GM19324 (cell line): ENCODE measurements at regions not wholly inside any gene's neighbourhood (a gene's known extent, or its start where the extent isn't known, plus 50 kb on each side); places are given as distances from the start of the nearest gene placed in this dataset.
"Not testable (repeated sequence)": the region's sequence is repeated elsewhere in the genome, so short reads cannot be mapped to it uniquely, and the experiment has no call there.

Experiments
- ATAC-seq: cut with Tn5 transposase; IDR thresholded peaks from one replicate; pipeline ENCODE4 v1.9.1; 2021; ENCODE audit warnings: mild to moderate bottlenecking, moderate library complexity; ENCODE audit not compliant: unreplicated experiment, low FRiP score

DNA sequence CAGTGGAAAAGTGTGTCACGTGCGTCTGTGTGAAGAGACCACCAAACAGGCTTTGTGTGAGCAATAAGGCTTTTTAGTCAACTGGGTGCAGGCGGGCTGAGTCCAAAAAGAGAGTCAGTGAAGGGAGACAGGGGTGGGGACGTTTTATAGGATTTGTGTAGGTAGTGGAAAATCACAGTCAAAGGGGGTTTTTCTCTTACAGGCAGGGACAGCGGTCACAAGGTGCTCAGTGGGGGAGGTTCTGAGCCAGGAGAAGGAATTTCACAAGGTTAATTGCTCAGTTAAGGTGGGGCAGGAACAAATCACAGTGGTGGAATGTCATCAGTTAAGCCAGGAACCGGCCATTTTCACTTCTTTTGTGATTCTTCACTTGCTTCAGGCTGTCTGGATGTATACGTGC is 141.1 kb upstream of the KCNK1 start:
- not testable (repeated sequence) for ATAC-seq

DNA sequence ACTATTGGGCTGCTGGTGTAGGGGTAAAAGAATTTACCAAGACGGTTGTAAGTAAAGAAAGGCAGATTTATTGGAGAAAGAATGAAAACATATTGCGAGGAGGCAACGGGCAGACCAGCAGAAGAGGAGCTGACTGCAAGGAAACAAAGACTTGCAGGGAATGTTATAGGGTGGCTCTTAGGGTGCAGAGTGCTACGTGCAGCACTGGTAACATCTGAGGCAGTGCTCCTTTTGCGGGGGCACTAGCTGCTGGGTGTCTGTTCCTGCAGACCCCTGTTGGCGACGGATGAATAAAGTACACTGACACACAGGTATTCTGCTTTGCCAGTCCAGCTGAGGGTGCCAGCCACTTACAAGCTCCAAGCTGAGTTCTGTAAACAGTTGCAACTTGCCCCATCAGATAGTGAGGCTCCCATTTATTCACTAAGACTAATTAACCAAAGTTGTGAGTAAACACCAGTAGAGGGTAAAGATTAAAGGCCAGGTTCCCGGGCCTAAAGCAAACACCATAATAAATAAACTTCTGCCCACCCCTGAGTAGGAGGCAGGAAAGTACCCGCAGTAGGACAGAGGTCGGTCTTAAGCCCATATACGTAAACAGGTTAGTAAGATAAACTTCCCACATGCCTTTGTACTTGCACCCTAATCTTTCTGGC is 140.2 kb upstream of the KCNK1 start:
- no peak for ATAC-seq

DNA sequence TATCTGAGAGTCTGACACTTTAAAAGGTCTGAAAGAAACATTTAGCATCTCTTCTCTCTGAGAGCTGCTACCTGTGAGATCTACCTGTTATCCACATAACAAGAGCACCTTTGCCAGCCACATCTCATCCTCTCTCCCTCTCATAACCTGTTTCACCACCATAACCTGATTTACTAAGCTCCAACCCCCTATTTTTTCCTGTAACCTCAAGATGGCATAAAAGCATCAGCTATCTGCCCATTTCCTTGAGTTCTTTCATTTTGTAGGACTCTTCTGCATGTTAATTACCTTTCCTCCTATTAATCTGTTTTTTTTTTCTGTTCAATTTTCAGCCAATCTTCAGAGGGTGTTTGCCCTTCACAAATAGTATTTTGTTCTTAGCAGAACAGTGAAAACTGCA is 136.5 kb upstream of the KCNK1 start:
- no peak for ATAC-seq

DNA sequence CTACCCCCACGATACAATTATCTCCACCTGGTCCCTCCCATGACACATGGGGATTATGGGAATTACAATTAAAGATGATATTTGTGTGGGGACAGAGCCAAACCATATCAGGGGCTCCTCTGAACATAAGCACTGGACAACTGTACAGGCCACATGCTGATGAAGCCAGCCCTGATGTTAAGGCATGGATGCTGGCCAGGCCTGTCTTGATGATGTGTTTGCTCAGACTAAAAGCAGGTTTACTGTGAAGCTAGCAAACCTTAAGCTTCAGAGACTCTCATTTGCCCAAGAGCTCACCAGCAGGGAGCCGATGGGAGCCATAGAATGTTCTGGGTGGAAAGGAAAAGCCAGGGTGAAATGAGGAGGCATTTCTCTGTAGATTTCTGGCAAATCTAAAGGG is 135.3 kb upstream of the KCNK1 start:
- no peak for ATAC-seq

- no peak for ATAC-seq
These were observed 134.6 kb upstream of the KCNK1 start for GRCh38 chr1:233479110-233479890.

DNA sequence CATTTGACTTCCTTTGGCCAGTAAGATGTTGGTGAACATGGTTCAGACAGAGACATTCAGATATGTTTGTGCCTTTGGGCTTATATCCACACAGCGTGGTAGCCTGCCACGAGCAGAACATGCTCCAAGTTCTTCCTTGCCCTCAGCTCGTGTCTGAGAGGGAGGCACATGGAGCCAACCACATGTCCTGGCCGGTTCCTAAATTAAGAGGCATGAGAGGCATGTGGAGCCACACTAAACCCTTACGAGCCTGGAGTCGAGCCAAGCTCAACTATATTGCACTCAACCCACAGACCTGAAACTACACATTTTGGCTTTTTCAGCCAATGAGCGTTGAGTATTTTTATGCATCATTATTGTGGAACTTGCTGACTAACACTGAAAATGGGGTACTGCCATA is 133.7 kb upstream of the KCNK1 start:
- ATAC-seq, result no peak

GRCh38 chr1:233482388-233482787 is 131.5 kb upstream of the KCNK1 start:
- no peak for ATAC-seq

DNA sequence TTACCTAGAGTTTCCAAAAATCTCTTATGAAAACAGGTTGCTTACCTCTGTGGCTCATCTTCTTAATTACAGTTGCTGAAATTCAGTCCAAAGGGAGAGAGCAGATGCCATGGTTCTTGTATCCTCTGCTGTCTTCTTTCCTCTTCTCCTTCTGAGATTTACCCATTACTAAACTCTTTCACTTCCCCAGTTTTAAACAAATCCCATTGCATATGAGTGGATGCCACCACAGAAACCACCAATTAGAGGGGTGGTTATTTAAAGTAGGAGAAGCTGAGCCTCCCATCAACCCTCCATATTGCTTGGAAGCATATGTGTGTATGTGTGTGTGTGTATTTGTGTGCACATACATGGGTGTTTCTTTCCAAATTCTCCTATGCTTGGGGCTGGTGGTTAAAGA is 128.5 kb upstream of the KCNK1 start:
- no peak for ATAC-seq

GRCh38 chr1:233485809-233486398 is 128.0 kb upstream of the KCNK1 start:
- no peak for ATAC-seq

- ATAC-seq, result no peak
These were observed 126.5 kb upstream of the KCNK1 start for GRCh38 chr1:233487408-233487807.

DNA sequence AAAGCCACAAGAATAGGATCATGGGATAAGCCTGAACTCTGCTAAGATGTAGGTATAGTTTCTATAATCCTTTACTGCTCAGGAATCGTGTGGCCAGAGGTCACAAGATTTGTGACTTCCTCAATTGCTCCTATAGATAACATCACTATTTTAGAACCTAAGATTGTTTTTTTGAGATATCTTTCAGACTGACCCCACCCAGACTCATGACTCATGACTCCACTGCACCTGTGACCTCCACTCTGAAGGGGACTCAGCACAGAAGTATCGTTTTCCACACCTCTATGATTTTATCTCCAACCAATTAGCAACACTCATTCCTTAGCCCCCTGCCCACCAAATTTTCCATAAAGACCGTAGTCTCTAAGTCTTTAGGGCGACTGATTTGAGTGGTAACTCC is 124.5 kb upstream of the KCNK1 start:
- no peak for ATAC-seq

- ATAC-seq, result no peak
These were observed 123.4 kb upstream of the KCNK1 start for GRCh38 chr1:233490488-233490887.

GRCh38 chr1:233491953-233492620 is 121.8 kb upstream of the KCNK1 start:
- no peak for ATAC-seq

DNA sequence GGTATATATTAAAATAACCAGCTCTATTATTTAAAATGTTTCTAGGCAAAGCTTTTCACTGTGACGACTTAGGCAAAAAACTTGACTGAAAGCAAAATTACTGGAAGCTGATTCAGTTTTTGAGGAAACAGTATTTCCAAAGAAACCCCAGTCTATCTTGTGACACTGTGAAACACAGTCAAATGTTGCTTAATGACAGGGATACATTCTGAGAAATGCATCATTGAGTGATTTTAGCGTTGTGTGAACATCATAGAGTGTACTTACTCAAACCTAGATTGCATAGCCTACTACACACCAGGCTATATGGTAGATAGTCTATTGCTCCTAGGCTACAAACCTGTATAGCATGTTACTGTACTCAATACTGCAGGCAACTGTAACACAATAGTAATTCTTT is 116.9 kb upstream of the KCNK1 start:
- ATAC-seq, result no peak

DNA sequence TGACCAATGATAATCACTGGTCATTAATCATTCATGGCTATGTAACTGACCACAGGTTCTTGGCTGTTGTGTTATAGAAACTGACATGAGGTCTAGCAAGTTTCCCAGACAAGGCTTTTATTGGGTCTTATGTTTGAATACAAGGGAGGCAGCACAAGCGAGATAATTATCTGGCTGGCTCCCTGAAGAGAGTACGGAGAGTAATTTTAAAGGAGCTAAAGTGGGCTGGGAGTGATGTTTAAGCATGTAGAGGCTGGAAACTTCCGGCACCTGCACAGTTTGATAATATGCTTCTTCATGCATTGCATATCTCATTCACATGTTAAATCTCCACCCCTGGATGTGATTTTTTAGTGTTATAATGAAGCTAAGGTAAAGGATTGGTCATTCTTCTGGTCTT is 116.2 kb upstream of the KCNK1 start:
- ATAC-seq, result no peak

DNA sequence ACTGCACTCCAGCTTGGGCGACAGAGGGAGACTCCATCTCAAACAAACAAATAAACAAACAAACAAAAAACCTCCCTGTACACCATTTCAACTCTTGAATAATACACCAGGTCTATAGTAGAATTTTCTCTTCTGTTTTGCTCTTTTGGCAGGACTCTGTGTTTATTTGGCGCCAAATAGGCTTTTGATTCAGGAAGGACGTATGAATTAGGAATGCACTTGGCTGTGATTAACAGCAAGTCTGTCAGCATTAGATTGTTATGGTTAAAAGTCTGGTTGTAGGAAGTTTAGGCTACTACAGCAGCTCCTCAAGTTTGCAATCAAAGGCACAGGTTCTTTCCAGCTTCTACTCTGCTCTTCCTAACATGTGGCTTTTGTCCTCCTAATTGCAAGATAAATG is 113.8 kb upstream of the KCNK1 start:
- ATAC-seq, result no peak

- no peak for ATAC-seq
These were observed 110.4 kb upstream of the KCNK1 start for GRCh38 chr1:233503366-233503954.

DNA sequence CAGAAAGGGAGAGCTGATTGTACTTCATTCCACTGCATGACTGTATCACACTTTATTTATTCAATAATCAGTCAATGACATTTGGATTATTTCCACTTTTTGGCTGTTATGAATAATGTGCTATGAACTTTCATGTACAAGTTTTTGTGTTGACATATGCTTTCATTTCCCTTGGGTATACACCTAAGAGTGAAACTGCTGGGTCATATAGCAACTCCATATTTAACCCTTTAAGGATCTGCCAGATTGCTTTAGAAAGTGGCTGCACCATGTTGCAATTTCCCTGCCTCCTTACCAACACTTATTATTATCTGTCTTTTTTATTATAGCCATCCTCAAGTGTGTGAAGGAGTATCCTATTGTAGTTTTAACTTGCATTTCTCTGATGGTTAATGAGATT is 108.8 kb upstream of the KCNK1 start:
- ATAC-seq, result no peak

DNA sequence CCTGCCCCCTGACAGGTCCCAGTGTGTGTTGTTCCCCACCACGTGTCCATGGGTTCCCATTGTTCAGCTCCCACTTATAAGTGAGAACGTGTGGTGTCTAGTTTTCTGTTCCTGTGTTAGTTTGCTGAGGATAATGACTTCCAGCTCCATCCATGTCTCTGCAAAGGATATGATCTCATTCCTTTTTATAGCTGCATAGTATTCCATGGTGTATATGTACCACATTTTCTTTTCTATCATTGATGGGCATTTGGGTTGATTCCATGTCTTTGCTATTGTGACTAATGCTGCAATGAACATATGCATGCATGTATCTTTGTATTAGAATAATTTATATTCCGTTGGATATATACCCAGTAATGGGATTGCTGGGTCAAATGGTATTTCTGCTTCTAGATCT is 108.0 kb upstream of the KCNK1 start:
- ATAC-seq, result not testable (repeated sequence)

GRCh38 chr1:233509526-233509925 is 104.4 kb upstream of the KCNK1 start:
- ATAC-seq, result no peak

GRCh38 chr1:233512538-233512937 is 101.4 kb upstream of the KCNK1 start:
- ATAC-seq, result no peak
